ENCODE measurements at regions not wholly inside any gene's neighbourhood (a gene's known extent, or its start where the extent isn't known, plus 50 kb on each side); places are given as distances from the start of the nearest gene placed in this dataset.
A peak's percentile ranks its signal among the peaks of the same experiment; 100 is the strongest.

DNA sequence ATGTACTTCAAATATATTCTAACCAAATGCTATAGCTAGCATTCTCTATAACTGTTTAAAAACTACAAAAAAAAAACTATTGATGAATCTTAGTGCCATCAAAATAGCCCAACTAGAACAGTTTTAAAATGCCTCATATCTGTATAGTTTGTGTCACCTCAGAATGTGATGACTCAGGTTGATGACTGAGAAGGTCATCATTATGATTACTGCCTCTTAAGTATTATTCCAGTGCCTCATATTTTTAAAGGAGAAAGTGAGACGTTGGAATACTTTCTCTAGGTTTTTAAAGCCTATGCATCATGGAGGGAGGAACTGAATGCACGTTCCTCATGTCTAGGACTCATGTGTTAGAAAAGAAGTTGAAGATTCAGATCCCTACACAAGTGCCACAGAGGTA, 88.2 kb downstream of the TMA16 start:
- Mint-ChIP-seq H3K9me3 (no peaks in the 10 kb centered on the region), H3K27ac (ENCODE audit: low read depth) (no peak overlapping the region), H3K4me1 (no peaks in the 10 kb centered on the region), H3K27me3 (peaks cover 13% of the 10 kb centered on the region), H3K36me3 (ENCODE audit: insufficient read depth) (peaks cover 2% of the 10 kb centered on the region), H3K4me3 (no peak overlapping the region)
- no peak for DNase-seq (ENCODE audit: low spot score in 2 of 2)
- no peak for ATAC-seq (replicated peaks; ENCODE audit: extremely low read depth, poor library complexity, severe bottlenecking)

GRCh38 chr4:163587867-163588266, 93.4 kb downstream of the TMA16 start:
- DNase-seq (ENCODE audit: low spot score in 2 of 2): no peak
- no peaks in the 10 kb centered on the region for H3K4me1 Mint-ChIP-seq
- no peak overlapping the region for H3K27ac Mint-ChIP-seq (ENCODE audit: low read depth)
- peak; percentile 51 for ATAC-seq (replicated peaks; ENCODE audit: extremely low read depth, poor library complexity, severe bottlenecking)
- H3K4me3 Mint-ChIP-seq: no peak overlapping the region
- no peaks in the 10 kb centered on the region for H3K36me3 Mint-ChIP-seq (ENCODE audit: insufficient read depth)
- peaks cover 35% of the 10 kb centered on the region for H3K27me3 Mint-ChIP-seq
- no peaks in the 10 kb centered on the region for H3K9me3 Mint-ChIP-seq

GRCh38 chr4:163588532-163588931, 94.0 kb downstream of the TMA16 start:
- H3K36me3 Mint-ChIP-seq (ENCODE audit: insufficient read depth): no peaks in the 10 kb centered on the region
- no peak overlapping the region for H3K4me3 Mint-ChIP-seq
- H3K4me1 Mint-ChIP-seq: no peaks in the 10 kb centered on the region
- DNase-seq (ENCODE audit: low spot score in 2 of 2) (no peak), ATAC-seq (replicated peaks; ENCODE audit: extremely low read depth, poor library complexity, severe bottlenecking) (no peak)
- H3K9me3 Mint-ChIP-seq: no peaks in the 10 kb centered on the region
- no peak overlapping the region for H3K27ac Mint-ChIP-seq (ENCODE audit: low read depth)
- H3K27me3 Mint-ChIP-seq: peaks cover 40% of the 10 kb centered on the region

DNA sequence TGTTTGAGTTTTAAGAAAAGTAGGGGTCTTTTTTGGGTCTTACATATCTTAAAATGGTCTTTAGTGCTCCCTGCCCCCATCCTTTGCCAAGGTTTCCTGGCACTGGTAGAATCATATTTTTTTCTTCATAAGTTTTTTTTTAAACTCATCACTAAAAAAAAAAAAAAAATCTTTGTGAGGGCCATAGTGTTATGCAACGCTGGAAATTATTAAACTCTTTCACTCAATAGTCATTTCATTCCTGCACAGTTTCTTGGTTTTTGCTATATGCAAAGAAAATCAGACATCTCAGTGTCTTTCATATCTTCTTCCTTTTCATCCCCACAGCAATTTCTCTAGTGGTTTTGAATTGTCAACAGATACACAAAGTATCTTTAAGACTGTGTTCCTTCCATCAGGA, 95.6 kb downstream of the TMA16 start:
- Mint-ChIP-seq H3K27ac (ENCODE audit: low read depth) (no peak overlapping the region), H3K4me3 (no peak overlapping the region), H3K9me3 (no peaks in the 10 kb centered on the region), H3K36me3 (ENCODE audit: insufficient read depth) (no peaks in the 10 kb centered on the region), H3K4me1 (no peaks in the 10 kb centered on the region), H3K27me3 (peaks cover 45% of the 10 kb centered on the region)
- DNase-seq (ENCODE audit: low spot score in 2 of 2) (no peak), ATAC-seq (replicated peaks; ENCODE audit: extremely low read depth, poor library complexity, severe bottlenecking) (no peak)

- ATAC-seq (replicated peaks; ENCODE audit: extremely low read depth, poor library complexity, severe bottlenecking): no peak
- Mint-ChIP-seq H3K4me1 (no peaks in the 10 kb centered on the region), H3K9me3 (no peaks in the 10 kb centered on the region), H3K27me3 (peaks cover 40% of the 10 kb centered on the region), H3K27ac (ENCODE audit: low read depth) (no peak overlapping the region), H3K4me3 (no peak overlapping the region), H3K36me3 (ENCODE audit: insufficient read depth) (no peaks in the 10 kb centered on the region)
- no peak for DNase-seq (ENCODE audit: low spot score in 2 of 2)
Observed at GRCh38 chr4:163590619-163591264, 96.3 kb downstream of the TMA16 start.

DNA sequence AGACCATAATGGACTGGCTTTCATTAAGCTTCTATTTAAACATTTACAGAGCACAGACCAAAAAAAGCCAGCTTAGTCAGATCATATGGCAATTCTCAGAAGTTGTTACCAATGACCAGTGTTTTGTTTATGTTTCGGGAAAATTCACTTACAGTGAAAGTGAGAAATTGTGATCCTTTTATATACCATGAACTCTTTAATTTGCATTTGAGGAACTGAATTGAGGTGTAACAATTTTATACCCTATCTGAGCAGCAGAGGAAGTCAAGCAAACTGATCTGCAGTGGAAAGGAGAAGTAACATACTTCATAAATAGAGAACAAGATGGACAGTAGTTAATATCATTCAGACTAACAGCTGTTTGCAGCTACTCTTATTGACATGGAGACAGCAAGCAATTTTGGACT, 97.1 kb downstream of the TMA16 start:
- Mint-ChIP-seq H3K36me3 (ENCODE audit: insufficient read depth) (no peaks in the 10 kb centered on the region), H3K4me1 (no peaks in the 10 kb centered on the region), H3K4me3 (no peak overlapping the region), H3K27ac (ENCODE audit: low read depth) (no peak overlapping the region), H3K9me3 (no peaks in the 10 kb centered on the region), H3K27me3 (peaks cover 40% of the 10 kb centered on the region)
- DNase-seq (ENCODE audit: low spot score in 2 of 2): no peak
- ATAC-seq (replicated peaks; ENCODE audit: extremely low read depth, poor library complexity, severe bottlenecking): peak; percentile 60

DNA sequence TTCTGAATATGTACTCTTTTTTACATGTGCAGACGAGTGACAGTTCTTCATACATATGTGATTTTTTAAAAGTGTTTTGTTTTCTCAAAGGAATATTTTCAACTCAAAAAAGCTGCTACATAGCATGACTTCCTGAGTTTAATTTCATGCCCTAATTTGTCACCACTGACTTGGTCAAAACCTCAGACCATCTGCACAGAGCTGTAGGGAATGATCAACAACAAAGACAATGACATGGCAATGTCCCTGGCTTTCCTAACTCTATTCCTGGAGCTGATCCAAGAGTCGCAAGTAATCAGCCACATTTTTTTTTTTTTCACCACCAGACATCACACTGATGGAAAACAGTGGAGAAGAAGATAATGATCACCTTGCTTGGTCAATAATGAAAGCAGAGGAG, 97.7 kb downstream of the TMA16 start:
- no peaks in the 10 kb centered on the region for H3K36me3 Mint-ChIP-seq (ENCODE audit: insufficient read depth)
- no peaks in the 10 kb centered on the region for H3K9me3 Mint-ChIP-seq
- H3K4me1 Mint-ChIP-seq: no peaks in the 10 kb centered on the region
- H3K27me3 Mint-ChIP-seq: peaks cover 40% of the 10 kb centered on the region
- H3K4me3 Mint-ChIP-seq: no peak overlapping the region
- DNase-seq (ENCODE audit: low spot score in 2 of 2): no peak
- no peak overlapping the region for H3K27ac Mint-ChIP-seq (ENCODE audit: low read depth)
- ATAC-seq (replicated peaks; ENCODE audit: extremely low read depth, poor library complexity, severe bottlenecking): no peak

GRCh38 chr4:163595580-163595979, 101.1 kb downstream of the TMA16 start:
- H3K9me3 Mint-ChIP-seq: no peaks in the 10 kb centered on the region
- H3K36me3 Mint-ChIP-seq (ENCODE audit: insufficient read depth): peaks cover 3% of the 10 kb centered on the region
- no peak overlapping the region for H3K4me3 Mint-ChIP-seq
- no peak overlapping the region for H3K27ac Mint-ChIP-seq (ENCODE audit: low read depth)
- H3K4me1 Mint-ChIP-seq: no peaks in the 10 kb centered on the region
- ATAC-seq (replicated peaks; ENCODE audit: extremely low read depth, poor library complexity, severe bottlenecking) (no peak), DNase-seq (ENCODE audit: low spot score in 2 of 2) (no peak)
- peaks cover 36% of the 10 kb centered on the region for H3K27me3 Mint-ChIP-seq

GRCh38 chr4:163598028-163598427, 103.5 kb downstream of the TMA16 start:
- no peak for ATAC-seq (replicated peaks; ENCODE audit: extremely low read depth, poor library complexity, severe bottlenecking)
- peaks cover 3% of the 10 kb centered on the region for H3K36me3 Mint-ChIP-seq (ENCODE audit: insufficient read depth)

DNA sequence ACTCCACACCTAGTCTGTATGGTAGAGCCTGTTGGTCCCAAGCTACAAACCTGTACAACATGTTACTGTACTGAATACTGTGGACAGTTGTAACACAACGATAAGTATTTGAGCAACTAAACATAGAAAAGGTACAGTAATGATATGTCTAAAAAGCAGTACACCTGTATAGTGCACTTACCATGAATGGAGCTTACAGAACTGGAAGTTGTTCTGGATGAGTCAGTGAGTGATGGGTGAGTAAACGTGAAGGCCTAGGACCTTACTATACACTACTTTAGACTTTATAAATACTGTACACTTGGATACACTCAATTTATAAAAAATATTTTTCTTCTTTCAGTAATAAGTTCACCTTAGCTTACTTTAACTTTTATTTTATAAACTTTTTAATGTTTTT, 104.0 kb downstream of the TMA16 start:
- DNase-seq (ENCODE audit: low spot score in 2 of 2): no peak
- no peaks in the 10 kb centered on the region for H3K4me1 Mint-ChIP-seq
- H3K4me3 Mint-ChIP-seq: no peak overlapping the region

More at GRCh38 chr4:163598028-163598427, 103.5 kb downstream of the TMA16 start:
- Mint-ChIP-seq H3K4me3 (no peak overlapping the region), H3K4me1 (no peaks in the 10 kb centered on the region), H3K27ac (ENCODE audit: low read depth) (no peak overlapping the region), H3K27me3 (peaks cover 16% of the 10 kb centered on the region), H3K9me3 (no peaks in the 10 kb centered on the region)
- DNase-seq (ENCODE audit: low spot score in 2 of 2): no peak

GRCh38 chr4:163600727-163601126, 106.2 kb downstream of the TMA16 start:
- Mint-ChIP-seq H3K4me3 (no peak overlapping the region), H3K27ac (ENCODE audit: low read depth) (no peak overlapping the region), H3K4me1 (no peaks in the 10 kb centered on the region), H3K27me3 (peaks cover 18% of the 10 kb centered on the region), H3K36me3 (ENCODE audit: insufficient read depth) (peaks cover 3% of the 10 kb centered on the region), H3K9me3 (no peaks in the 10 kb centered on the region)
- no peak for DNase-seq (ENCODE audit: low spot score in 2 of 2)
- no peak for ATAC-seq (replicated peaks; ENCODE audit: extremely low read depth, poor library complexity, severe bottlenecking)

More for the DNA sequence above, 104.0 kb downstream of the TMA16 start:
- H3K36me3 Mint-ChIP-seq (ENCODE audit: insufficient read depth): peaks cover 3% of the 10 kb centered on the region
- no peaks in the 10 kb centered on the region for H3K9me3 Mint-ChIP-seq
- no peak overlapping the region for H3K27ac Mint-ChIP-seq (ENCODE audit: low read depth)
- peaks cover 15% of the 10 kb centered on the region for H3K27me3 Mint-ChIP-seq
- no peak for ATAC-seq (replicated peaks; ENCODE audit: extremely low read depth, poor library complexity, severe bottlenecking)

DNA sequence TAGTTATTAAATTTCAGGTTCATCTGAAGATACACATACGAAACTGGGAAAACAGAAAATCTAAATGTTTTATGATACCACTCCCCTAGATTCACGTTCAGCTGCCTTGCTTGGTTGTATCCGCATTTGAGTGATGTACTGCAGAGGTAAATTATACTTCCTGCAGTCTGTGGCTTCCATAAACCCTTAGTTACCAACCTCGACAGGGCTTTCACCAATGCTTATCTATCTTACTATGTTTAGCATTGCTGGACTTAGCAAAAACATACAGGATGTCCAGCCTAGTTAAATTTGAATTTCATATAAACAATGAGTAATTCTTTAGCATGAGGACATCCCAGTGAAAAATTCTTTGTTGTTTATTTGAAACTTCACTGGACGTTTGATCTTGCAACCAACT, 108.8 kb downstream of the TMA16 start:
- Mint-ChIP-seq H3K4me3 (no peak overlapping the region), H3K9me3 (no peaks in the 10 kb centered on the region), H3K27ac (ENCODE audit: low read depth) (no peak overlapping the region), H3K4me1 (no peaks in the 10 kb centered on the region), H3K36me3 (ENCODE audit: insufficient read depth) (peaks cover 3% of the 10 kb centered on the region), H3K27me3 (peaks cover 27% of the 10 kb centered on the region)
- no peak for ATAC-seq (replicated peaks; ENCODE audit: extremely low read depth, poor library complexity, severe bottlenecking)
- DNase-seq (ENCODE audit: low spot score in 2 of 2): no peak

DNA sequence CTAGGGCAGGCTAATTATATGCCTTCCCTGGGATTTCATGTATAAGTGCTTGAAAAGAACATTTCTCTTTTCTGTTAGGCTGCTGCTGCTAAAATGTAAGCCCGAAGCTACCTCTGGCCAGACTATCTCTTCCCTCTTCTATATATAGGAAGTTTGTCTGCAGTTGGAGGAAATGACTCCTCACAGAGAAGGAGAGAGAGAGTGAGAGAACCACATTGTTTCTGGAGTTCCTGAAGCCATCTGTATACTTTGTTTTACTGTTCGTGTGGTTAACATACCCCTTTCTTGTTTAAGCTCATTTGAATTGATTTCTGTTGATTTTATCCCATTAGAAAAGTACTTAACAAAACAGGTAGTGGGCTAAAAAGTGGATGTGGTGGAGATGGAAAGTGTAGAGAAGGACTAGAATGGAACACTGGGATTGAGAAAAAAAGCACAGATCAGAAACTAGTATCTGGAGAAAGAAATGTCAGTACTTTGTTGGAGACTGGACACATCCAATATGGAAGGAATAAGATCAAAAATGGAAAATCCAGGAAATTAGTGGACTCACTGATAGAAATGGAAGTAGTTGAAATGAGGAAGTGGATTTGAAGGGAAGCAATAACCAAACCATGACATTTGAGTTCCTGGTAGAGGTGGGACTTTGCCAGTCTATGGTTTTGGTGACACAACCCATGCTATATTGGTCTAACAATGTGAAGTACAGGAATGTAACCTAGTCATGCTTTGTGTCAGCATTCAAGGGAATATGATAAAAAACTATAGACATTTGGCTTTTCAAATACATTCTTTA, 112.6 kb downstream of the TMA16 start:
- no peak overlapping the region for H3K4me3 Mint-ChIP-seq
- H3K27me3 Mint-ChIP-seq: peaks cover 27% of the 10 kb centered on the region
- no peaks in the 10 kb centered on the region for H3K9me3 Mint-ChIP-seq
- DNase-seq (ENCODE audit: low spot score in 2 of 2) (no peak), ATAC-seq (replicated peaks; ENCODE audit: extremely low read depth, poor library complexity, severe bottlenecking) (no peak)
- H3K27ac Mint-ChIP-seq (ENCODE audit: low read depth): no peak overlapping the region
- H3K4me1 Mint-ChIP-seq: no peaks in the 10 kb centered on the region
- H3K36me3 Mint-ChIP-seq (ENCODE audit: insufficient read depth): no peaks in the 10 kb centered on the region
